Fibroblast of mammary gland (primary cell): ENCODE measurements at regions not wholly inside any gene's neighbourhood (a gene's known extent, or its start where the extent isn't known, plus 50 kb on each side); places are given as distances from the start of the nearest gene placed in this dataset.
"Not testable (repeated sequence)": the region's sequence is repeated elsewhere in the genome, so short reads cannot be mapped to it uniquely, and the experiment has no call there.

Experiments used
- DNase-seq: peaks from one replicate; pipeline ENCODE4 v3.0.0-alpha.2; 2010; ENCODE audit warnings: low read depth
- H3K4me3 ChIP-seq: 2 replicates; pipeline ENCODE4 v1.5.1; 2011; ENCODE audit warnings: low read depth, mild to moderate bottlenecking, low read length, moderate library complexity; ENCODE audit not compliant: control insufficient read depth
- TF ChIP-seq, protein P1 (sequence below): conservative IDR thresholded peaks from 2 replicates; pipeline ENCODE4 v1.5.1; 2011; ENCODE audit warnings: low read depth, low read length, inconsistent platforms; ENCODE audit not compliant: control insufficient read depth, insufficient read depth

DNA sequence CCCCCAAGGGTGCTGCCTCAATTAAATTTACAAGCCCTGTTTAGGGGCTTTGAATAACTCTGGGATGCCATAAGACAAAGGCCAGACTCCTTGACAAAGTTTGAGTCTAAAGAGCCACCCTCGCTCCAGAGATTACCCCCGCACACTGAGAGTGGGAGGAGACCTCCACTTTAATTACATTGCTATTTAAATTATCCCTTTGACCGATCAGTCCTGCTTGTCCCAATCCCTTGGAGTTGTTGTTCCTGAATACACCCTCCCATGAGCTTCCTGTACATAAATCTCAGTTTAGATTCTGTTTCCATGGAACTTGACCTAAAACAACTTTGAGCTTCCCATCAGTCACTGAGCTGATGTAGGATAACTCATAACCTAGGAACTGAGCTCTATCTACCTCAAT is 596.3 kb downstream of the PYDC2 start:
- TF ChIP-seq, protein P1, sequence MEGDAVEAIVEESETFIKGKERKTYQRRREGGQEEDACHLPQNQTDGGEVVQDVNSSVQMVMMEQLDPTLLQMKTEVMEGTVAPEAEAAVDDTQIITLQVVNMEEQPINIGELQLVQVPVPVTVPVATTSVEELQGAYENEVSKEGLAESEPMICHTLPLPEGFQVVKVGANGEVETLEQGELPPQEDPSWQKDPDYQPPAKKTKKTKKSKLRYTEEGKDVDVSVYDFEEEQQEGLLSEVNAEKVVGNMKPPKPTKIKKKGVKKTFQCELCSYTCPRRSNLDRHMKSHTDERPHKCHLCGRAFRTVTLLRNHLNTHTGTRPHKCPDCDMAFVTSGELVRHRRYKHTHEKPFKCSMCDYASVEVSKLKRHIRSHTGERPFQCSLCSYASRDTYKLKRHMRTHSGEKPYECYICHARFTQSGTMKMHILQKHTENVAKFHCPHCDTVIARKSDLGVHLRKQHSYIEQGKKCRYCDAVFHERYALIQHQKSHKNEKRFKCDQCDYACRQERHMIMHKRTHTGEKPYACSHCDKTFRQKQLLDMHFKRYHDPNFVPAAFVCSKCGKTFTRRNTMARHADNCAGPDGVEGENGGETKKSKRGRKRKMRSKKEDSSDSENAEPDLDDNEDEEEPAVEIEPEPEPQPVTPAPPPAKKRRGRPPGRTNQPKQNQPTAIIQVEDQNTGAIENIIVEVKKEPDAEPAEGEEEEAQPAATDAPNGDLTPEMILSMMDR, result no peak
- H3K4me3 ChIP-seq, result no peak overlapping the region
- DNase-seq, result no peak

DNA sequence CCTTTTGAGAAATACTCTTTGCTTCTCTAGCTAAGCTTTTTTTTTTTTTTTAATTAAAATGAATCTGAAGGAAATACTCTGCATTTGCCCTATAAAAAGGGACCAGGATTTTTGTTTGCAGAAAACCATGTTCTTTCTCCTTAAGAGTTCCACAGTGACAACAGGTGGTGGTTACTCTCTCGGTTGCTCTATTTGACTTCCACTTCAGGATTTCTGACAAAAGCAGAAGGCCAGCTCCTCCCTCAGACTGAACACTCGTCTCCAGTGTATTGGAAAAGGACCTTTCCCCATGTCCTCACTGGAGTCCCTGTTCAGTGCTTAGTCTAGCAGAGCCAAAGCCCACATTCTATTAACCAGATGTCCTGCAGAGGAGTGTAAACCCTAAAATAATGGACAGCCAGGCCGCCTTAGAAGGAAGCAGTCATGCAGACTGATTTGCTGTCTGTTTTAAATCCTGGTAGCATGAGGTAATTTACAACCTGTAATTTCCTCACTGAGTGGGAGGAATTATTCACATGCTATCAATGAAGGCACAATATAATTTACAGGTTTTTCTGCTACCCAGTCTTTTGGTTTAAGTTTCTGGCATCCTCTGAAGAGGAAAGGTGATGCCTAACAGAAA is 599.3 kb downstream of the PYDC2 start:
- no peak for DNase-seq
- no peak overlapping the region for H3K4me3 ChIP-seq
- TF ChIP-seq, protein P1, result no peak

DNA sequence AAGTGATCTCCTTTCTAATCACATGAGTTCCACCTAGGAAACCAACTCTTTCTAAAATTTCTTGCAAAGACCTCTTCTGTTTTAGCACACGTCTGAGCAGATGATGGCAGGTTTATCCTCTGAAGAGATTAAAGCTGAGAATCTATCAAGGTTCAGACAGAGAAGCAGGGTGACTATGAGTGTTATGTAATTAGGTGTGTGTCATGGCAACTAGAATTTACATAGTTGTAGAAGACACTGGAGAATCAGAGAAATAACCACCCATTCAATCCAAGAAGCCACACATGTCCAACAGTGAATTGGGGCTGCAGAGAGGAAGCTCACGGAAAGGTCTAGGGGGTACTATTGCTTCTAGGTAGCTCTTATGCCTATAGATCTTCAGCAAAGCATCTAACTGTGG is 600.5 kb downstream of the PYDC2 start:
- TF ChIP-seq, protein P1, result no peak
- H3K4me3 ChIP-seq, result no peak overlapping the region
- no peak for DNase-seq

DNA sequence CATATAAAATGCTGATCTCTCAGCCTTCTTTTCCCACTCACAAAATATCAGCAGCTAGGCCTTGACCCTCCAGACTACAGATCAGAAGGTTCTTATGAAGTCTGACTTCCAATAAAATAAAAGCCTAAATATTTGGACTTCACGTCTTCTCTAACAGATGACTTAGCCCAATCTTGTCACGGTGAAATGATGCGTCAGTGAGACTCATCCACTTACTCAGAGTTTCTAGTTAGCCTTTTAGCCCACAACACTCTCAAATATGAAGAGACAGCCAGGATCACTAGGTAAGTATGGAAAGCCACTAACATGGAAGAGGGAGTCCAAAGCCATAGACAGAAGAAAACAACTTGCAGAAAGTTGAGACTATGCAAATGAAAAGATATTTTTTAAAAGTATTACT is 601.2 kb downstream of the PYDC2 start:
- TF ChIP-seq, protein P1, result no peak
- H3K4me3 ChIP-seq, result no peak overlapping the region
- peak; percentile 7 for DNase-seq

DNA sequence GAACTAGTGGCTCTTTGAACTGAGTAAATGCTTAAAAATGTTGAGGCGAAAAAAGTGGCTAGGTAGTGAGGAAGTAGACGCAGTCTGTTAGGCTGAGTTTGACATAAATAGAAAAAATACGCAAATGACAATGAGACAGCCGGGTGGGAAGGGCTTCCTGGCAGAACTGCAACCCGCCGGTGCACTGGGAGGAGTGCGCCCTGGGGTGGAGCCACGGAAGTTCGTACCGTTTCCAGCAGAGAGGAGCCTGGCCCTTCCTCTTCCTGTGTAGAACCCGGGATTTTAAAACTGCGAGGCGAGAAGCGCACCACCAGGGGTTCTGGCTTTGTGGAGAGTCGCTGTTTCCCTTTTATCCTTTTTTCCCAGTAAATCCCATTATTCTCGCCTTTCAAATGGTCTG is 602.6 kb downstream of the PYDC2 start:
- H3K4me3 ChIP-seq, result no peak overlapping the region
- DNase-seq, result peak; percentile 16
- TF ChIP-seq, protein P1, result no peak

DNA sequence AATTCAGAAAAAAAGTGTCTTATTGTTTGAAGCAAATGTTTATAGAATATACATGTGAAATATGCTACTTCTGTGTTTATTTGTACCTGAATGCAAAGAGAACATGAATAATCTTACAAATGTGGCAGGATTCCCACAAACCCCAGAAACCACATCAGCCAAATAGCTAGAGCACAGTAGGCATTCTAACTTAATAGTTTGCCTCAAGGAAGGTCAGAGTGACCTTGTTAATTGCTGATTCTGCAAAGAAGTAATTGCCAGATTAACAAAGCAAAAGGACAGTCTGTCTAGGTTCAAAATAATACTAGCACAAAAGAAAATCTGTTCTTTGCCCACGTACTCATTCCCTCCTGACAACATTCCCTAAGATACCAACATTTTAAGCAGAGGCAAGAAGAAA is 604.0 kb downstream of the PYDC2 start:
- TF ChIP-seq, protein P1, result no peak
- no peak overlapping the region for H3K4me3 ChIP-seq
- no peak for DNase-seq

DNA sequence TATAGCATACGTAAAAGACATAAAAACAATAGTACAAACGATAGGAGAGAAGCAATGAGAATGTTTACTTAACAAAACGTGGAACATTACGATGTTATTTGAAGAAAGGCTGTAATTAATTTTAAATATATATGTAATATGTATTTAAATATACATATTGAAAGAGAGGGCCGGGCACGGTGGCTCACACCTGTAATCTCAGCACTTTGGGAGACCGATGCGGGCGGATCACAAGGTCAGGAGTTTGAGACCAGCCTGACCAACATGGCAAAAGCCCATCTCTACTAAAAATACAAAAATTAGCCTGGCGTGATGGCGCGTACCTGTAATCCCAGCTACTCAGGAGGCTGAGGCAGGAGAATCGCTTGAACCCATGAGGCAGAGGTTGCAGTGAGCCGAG is 605.3 kb downstream of the PYDC2 start:
- not testable (repeated sequence) for DNase-seq, H3K4me3 ChIP-seq
